SK-N-SH treated with all-trans-retinoic acid at 6 μM for 48 hours (cell line): ENCODE measurements at regions not wholly inside any gene's neighbourhood (a gene's known extent, or its start where the extent isn't known, plus 50 kb on each side); places are given as distances from the start of the nearest gene placed in this dataset.

Experiments
- ATAC-seq: fragments of 200-7000 bp; cut with Tn5 transposase; 3 replicates; pipeline ENCODE4 v1.9.1; 2020; ENCODE audit warnings: mild to moderate bottlenecking, moderate library complexity
- ARNTL ChIP-seq: fragments of 450-650 bp; formaldehyde crosslinking; IDR thresholded peaks from 2 replicates; pipeline ENCODE4 v1.5.0; 2020; ENCODE audit warnings: low read depth, mild to moderate bottlenecking, moderate library complexity, borderline replicate concordance
- BACH2 ChIP-seq: fragments of 250-450 bp; sonication (Bioruptor Pico); IDR thresholded peaks from 2 replicates; pipeline ENCODE4 v1.9.0; 2021; ENCODE audit warnings: mild to moderate bottlenecking, borderline replicate concordance
- CSDC2 ChIP-seq: fragments of 250-450 bp; sonication (Bioruptor Pico); IDR thresholded peaks from 2 replicates; pipeline ENCODE4 v1.5.0; 2020; ENCODE audit warnings: mild to moderate bottlenecking, moderate library complexity
- CSRNP3 ChIP-seq: fragments of 250-450 bp; sonication (Bioruptor Pico); IDR thresholded peaks from 2 replicates; pipeline ENCODE4 v1.5.1; 2021; ENCODE audit warnings: mild to moderate bottlenecking, moderate library complexity
- ESRRG ChIP-seq: fragments of 250-450 bp; sonication (Bioruptor Pico); IDR thresholded peaks from 2 replicates; pipeline ENCODE4 v1.6.1; 2021; ENCODE audit warnings: mild to moderate bottlenecking
- GLIS3 ChIP-seq: fragments of 250-450 bp; sonication (Bioruptor Pico); IDR thresholded peaks from 2 replicates; pipeline ENCODE4 v1.5.0; 2020; ENCODE audit warnings: mild to moderate bottlenecking, moderate library complexity
- ISL1 ChIP-seq: fragments of 250-450 bp; sonication (Bioruptor Pico); IDR thresholded peaks from 2 replicates; pipeline ENCODE4 v2.1.2; 2022; ENCODE audit warnings: mild to moderate bottlenecking, moderate library complexity
- OSR1 ChIP-seq: fragments of 250-450 bp; sonication (Bioruptor Pico); IDR thresholded peaks from 2 replicates; pipeline ENCODE4 v1.8.0; 2022; ENCODE audit warnings: moderate library complexity, mild to moderate bottlenecking, inconsistent platforms
- PATZ1 ChIP-seq: fragments of 250-450 bp; sonication (Bioruptor Pico); IDR thresholded peaks from 2 replicates; pipeline ENCODE4 v1.8.0; 2020; ENCODE audit warnings: mild to moderate bottlenecking, moderate library complexity, borderline replicate concordance
- POU6F1 ChIP-seq: fragments of 250-450 bp; sonication (Bioruptor Pico); IDR thresholded peaks from 2 replicates; pipeline ENCODE4 v1.8.0; 2021; ENCODE audit warnings: low read depth, mild to moderate bottlenecking, moderate library complexity, borderline replicate concordance
- PPARA ChIP-seq: fragments of 250-450 bp; sonication (Bioruptor Pico); IDR thresholded peaks from 2 replicates; pipeline ENCODE4 v1.5.0; 2020; ENCODE audit warnings: mild to moderate bottlenecking, borderline replicate concordance
- RARB ChIP-seq: fragments of 250-450 bp; sonication (Bioruptor Pico); IDR thresholded peaks from 2 replicates; pipeline ENCODE4 v1.8.0; 2021; ENCODE audit warnings: mild to moderate bottlenecking, moderate library complexity
- SNAI2 ChIP-seq: fragments of 250-450 bp; sonication (Bioruptor Pico); IDR thresholded peaks from 2 replicates; pipeline ENCODE4 v1.5.0; 2020; ENCODE audit warnings: mild to moderate bottlenecking, moderate library complexity
- TOX ChIP-seq: fragments of 250-450 bp; sonication (Bioruptor Pico); IDR thresholded peaks from 2 replicates; pipeline ENCODE4 v1.8.0; 2021; ENCODE audit warnings: mild to moderate bottlenecking, moderate library complexity, borderline replicate concordance
- TSHZ2 ChIP-seq: fragments of 250-450 bp; sonication (Bioruptor Pico); IDR thresholded peaks from 2 replicates; pipeline ENCODE4 v1.5.0; 2020; ENCODE audit warnings: mild to moderate bottlenecking, moderate library complexity
- ZC3H10 ChIP-seq: fragments of 250-450 bp; sonication (Bioruptor Pico); IDR thresholded peaks from 2 replicates; pipeline ENCODE4 v1.5.1; 2021; ENCODE audit warnings: mild to moderate bottlenecking, moderate library complexity
- ZFP3 ChIP-seq: fragments of 250-450 bp; sonication (Bioruptor Pico); IDR thresholded peaks from 2 replicates; pipeline ENCODE4 v1.5.0; 2020; ENCODE audit warnings: mild to moderate bottlenecking, moderate library complexity
- ZFP30 ChIP-seq: fragments of 450-650 bp; formaldehyde crosslinking; IDR thresholded peaks from 2 replicates; pipeline ENCODE4 v1.5.0; 2022; ENCODE audit warnings: mild to moderate bottlenecking, moderate library complexity
- ZNF565 ChIP-seq: fragments of 450-650 bp; formaldehyde crosslinking; conservative IDR thresholded peaks from 2 replicates; pipeline ENCODE4 v1.5.0; 2020; ENCODE audit warnings: low read depth, mild to moderate bottlenecking, moderate library complexity
- ZNF70 ChIP-seq: fragments of 450-650 bp; formaldehyde crosslinking; IDR thresholded peaks from 2 replicates; pipeline ENCODE4 v1.5.0; 2020; ENCODE audit warnings: mild to moderate bottlenecking, moderate library complexity
- ZNF8 ChIP-seq: fragments of 450-650 bp; formaldehyde crosslinking; IDR thresholded peaks from 2 replicates; pipeline ENCODE4 v1.5.0; 2020; ENCODE audit warnings: mild to moderate bottlenecking, moderate library complexity

- no peak for TF ChIP-seq BACH2 (CRISPR knock-in tag)
- no peak for TF ChIP-seq ZNF70 (CRISPR knock-in tag)
- no peak for TF ChIP-seq TSHZ2
- no peak for TF ChIP-seq ARNTL
- no peak for TF ChIP-seq TOX (CRISPR knock-in tag)
- TF ChIP-seq ZNF565, result no peak
- no peak for TF ChIP-seq CSRNP3 (CRISPR knock-in tag)
- TF ChIP-seq ESRRG (CRISPR knock-in tag), result no peak
- TF ChIP-seq ISL1 (CRISPR knock-in tag), result no peak
- TF ChIP-seq POU6F1 (CRISPR knock-in tag), result no peak
- TF ChIP-seq GLIS3 (CRISPR knock-in tag), result no peak
- TF ChIP-seq CSDC2 (CRISPR knock-in tag), result no peak
- TF ChIP-seq ZFP3 (CRISPR knock-in tag), result no peak
- no peak for ATAC-seq
Measured at GRCh38 chr17:69801368-69801767, 273.7 kb upstream of the KCNJ16 start.

- ATAC-seq, result no peak
- no peak for TF ChIP-seq ZC3H10 (CRISPR knock-in tag)
- no peak for TF ChIP-seq ISL1 (CRISPR knock-in tag)
- no peak for TF ChIP-seq RARB
- TF ChIP-seq ZFP30 (CRISPR knock-in tag), result no peak
- TF ChIP-seq CSRNP3 (CRISPR knock-in tag), result no peak
- TF ChIP-seq SNAI2 (CRISPR knock-in tag), result no peak
- no peak for TF ChIP-seq ZNF70 (CRISPR knock-in tag)
- TF ChIP-seq PPARA (CRISPR knock-in tag), result no peak
- TF ChIP-seq ESRRG (CRISPR knock-in tag), result no peak
- no peak for TF ChIP-seq ZFP3 (CRISPR knock-in tag)
- no peak for TF ChIP-seq ZNF8 (CRISPR knock-in tag)
Measured at GRCh38 chr17:69802045-69802740, 272.8 kb upstream of the KCNJ16 start.

- no peak for TF ChIP-seq CSDC2 (CRISPR knock-in tag)
- TF ChIP-seq SNAI2 (CRISPR knock-in tag), result no peak
- no peak for TF ChIP-seq BACH2 (CRISPR knock-in tag)
- no peak for TF ChIP-seq PPARA (CRISPR knock-in tag)
- no peak for TF ChIP-seq TSHZ2
- no peak for TF ChIP-seq ZC3H10 (CRISPR knock-in tag)
- TF ChIP-seq PATZ1 (CRISPR knock-in tag), result no peak
- TF ChIP-seq OSR1 (CRISPR knock-in tag), result no peak
- ATAC-seq, result no peak
Measured at GRCh38 chr17:69809331-69809730, 265.7 kb upstream of the KCNJ16 start.
